Stimulated activated CD8-positive, alpha-beta memory T cell treated with anti-CD3 and anti-CD28 coated beads, Interleukin-12 subunit alpha, Interleukin-12 subunit beta, amount 100 ng/mL, for 4 hours (primary cell): ENCODE measurements at regions not wholly inside any gene's neighbourhood (a gene's known extent, or its start where the extent isn't known, plus 50 kb on each side); places are given as distances from the start of the nearest gene placed in this dataset.
A peak's percentile ranks its signal among the peaks of the same experiment; 100 is the strongest.

Experiments used
- DNase-seq: peaks from one replicate; pipeline ENCODE4 v3.0.0-alpha.2; 2020; ENCODE audit warnings: low read depth

DNA sequence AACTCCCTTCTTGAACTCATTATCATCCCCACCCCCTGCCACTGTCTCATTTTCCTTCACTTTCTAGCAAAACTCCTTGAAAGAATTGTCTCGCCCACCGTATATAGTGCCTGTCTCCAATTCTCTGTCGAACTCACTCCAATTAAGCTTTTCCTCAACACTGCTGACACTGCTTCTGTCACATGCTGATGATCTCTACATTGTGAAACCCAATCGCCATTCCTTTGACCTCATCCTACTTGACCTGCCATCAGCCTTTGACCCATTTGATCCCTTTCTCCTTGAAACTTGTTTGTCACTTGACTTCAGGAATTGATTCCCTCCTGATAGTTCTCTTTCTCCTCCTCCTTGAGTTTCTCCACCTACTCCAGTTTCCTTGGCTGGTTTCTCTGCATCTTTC is 54.8 kb downstream of the CCDC71L start:
- DNase-seq = no peak

DNA sequence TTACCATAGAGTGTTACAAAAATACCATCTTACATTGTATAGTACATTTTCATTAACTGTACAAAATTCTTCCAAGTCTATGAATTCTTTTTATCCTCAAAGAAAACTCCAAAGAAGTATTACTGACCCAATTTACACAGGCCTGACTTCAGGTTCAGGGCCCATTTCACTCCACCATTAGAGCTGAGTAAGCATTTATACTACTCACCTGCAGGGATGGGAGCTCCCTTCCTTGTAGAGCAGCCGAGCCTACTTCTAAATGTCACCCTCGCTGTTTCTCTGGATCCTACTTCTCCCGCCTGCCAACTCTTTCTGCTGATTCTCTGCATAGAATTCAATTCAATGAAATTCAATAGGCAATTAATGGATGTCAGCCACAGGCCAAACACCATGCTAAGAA is 56.0 kb downstream of the CCDC71L start:
- no peak for DNase-seq

DNA sequence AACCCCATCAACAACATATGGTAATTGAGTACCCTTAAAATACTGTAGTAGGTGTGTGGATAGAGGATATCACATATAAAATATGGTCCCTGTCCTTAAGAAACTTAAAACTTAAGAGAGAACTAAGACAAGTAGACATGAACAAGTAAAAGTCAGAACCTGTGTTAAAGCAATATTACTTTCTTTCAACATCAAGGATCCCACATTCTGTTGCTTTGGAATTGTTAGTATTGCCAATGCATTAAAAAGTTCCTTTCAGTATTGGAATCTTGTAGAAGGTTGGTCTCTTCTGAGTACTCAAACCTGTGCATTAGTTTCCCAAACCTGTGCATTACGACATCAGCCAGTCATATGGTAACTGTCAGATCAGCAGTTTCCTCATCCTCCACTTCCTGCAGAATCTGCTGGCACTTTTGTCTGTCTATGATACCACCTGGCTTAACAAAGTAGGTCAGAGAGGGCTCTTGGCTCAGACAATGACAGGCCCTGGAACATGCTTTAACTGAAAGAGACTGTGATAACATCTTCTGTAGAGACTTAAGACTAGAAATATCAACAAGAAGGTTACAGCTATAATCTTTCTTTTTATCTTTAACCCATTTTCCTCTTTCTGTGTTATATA is 56.5 kb downstream of the CCDC71L start:
- DNase-seq = no peak

DNA sequence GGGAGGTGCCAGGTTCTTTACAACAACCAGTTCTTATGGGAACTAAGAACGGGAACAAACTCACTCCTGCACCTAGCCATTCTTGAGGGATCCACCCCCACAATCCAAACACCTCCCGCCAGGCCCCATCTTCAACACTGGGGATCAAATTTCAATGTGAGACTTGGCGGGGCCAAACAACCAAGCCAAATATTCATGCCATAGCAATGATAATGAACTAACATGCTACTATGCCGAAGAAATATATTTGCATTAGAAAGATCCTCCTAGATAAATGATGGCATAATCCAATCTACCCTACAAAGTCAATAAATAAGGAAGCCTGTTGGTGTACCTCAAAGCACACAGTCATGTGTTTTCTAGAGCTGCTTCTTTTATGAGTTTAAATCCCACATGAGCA is 57.6 kb downstream of the CCDC71L start:
- no peak for DNase-seq

GRCh38 chr7:106602062-106602461 is 58.9 kb downstream of the CCDC71L start:
- no peak for DNase-seq

DNA sequence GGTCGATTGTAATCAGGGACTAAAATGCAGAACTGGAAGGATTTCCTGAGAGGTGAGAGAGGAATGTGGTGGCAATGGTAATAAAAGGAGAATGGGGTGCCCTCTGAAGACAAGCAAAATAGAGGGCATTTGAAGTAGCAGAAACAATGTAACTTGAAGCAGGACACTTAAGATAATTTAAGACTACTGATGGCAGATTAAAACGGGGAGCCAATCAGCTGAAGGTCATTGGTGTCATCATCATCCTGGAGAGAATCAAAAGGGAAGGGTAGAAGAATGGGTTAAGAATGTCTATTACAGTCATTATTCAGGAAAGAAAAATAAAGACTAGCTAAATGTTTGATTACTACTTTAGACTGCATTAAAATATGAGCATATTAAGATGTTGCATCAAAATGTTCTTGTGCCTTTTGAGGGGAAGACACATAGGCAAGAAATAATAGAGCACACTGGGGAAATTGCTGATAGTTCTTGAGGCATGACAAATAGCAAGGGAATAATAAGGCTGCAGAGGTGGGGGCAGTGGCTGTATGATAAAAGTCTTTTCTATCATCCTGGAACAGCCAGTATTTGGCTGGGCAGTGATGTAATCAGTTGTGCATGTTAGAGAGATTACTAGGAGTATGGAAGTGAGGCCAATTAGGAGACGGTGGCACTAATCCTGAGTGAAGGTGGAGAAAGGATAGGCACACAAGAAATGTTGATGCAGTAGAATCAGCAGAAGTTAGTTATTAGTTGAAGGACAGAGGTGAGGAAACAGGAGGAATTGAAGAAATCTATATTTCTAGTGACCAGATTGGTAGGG is 60.2 kb downstream of the CCDC71L start:
- no peak for DNase-seq

GRCh38 chr7:106599343-106599698 is 61.6 kb downstream of the CCDC71L start:
- DNase-seq = no peak

- DNase-seq = peak; percentile 31
Observed at GRCh38 chr7:106598663-106599342, 62.2 kb downstream of the CCDC71L start.

DNA sequence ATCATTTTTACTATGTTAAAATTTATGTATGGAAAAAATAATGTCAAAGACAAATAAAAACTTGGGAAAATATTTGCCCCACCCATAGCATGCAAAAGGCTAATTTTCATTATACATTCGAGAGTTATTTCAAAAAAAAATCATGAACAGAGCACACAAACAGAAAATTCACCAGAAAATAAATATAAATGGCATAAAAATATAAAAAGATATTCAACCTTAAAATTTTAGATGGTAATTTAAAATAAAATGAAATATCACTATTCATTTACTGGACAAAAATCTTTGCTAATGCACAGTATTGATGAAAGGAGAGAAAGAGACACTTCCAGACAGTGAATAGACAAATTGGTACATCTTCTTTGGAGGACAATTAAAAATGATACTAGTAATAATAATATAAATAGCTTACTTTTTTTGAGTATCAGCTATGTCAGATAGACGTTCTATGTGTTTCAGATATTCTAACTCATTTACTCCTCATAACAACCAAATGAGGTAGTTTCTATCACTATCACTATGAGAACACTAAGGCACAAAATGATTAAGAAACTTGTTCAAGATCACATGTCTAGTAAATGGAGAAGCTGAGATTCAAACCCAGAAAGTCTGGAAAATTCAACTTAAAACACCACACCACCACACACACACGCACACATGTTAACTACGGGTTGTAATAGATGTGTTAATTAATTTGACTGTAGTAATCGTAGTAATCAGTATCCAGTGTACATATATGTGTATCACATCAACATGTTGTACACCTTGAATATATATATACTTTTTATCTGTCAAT is 63.0 kb downstream of the CCDC71L start:
- no peak for DNase-seq

DNA sequence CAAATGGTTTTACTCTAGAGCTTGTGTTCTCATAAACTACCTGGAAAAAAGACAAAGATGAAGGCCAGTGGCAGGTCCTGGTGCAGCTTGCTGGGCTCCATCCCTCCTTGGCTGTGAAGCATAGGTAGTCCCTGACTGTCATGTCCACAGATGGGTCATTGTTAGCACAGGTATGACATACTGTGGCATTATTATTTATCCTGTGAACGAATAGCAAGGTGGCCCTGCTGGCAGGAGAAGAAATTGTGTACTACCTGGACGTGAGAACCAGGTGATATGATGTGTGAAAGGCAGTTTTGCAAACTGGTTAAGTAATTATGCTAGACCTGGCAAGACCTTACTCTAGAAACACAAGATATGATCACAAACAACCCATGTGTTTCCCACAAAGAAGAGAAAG is 63.9 kb downstream of the CCDC71L start:
- no peak for DNase-seq

DNA sequence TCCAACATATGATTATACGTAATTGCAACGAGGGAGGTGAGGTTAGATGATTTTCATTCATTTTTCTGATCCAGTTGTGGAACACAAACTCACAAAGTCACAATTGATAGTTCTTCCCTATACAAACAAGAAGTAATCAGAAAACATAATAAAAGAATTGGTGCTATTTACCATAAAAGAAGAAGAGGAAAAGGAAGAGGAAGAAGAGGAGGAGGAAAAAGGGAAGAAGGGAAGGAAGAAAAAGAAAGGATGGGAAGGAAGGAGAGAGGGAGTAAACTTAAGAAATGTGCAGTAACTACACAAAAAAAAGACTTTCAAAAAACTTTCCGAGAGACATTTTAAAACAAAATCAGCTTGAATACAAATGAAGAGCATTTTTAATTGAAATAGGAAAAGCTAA is 65.0 kb downstream of the CCDC71L start:
- no peak for DNase-seq

- DNase-seq = no peak
Observed at GRCh38 chr7:106593028-106593417, 67.9 kb downstream of the CCDC71L start.

- DNase-seq = no peak
Observed at GRCh38 chr7:106592282-106593027, 68.5 kb downstream of the CCDC71L start.

DNA sequence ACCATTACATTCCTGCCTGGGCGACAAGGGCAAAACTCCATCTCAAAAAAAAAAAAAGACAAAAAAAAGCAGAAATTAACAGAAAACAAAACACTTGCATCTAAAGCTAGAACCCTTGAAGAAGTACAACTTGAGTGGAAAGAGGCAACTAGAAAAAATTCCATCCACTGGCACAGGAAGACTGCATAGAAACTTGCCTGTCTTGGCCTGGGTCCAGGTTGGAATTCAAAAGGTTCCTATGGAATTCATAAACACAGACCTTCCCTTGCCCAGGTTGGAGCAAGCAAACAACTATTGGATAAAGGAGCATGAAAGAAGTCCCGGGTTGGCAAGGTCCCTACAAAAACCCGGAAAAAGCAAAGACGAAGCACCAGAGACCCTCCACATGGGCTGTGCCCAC is 69.8 kb downstream of the CCDC71L start:
- DNase-seq = no peak

- no peak for DNase-seq
Observed at GRCh38 chr7:106590209-106590816, 70.6 kb downstream of the CCDC71L start.

DNA sequence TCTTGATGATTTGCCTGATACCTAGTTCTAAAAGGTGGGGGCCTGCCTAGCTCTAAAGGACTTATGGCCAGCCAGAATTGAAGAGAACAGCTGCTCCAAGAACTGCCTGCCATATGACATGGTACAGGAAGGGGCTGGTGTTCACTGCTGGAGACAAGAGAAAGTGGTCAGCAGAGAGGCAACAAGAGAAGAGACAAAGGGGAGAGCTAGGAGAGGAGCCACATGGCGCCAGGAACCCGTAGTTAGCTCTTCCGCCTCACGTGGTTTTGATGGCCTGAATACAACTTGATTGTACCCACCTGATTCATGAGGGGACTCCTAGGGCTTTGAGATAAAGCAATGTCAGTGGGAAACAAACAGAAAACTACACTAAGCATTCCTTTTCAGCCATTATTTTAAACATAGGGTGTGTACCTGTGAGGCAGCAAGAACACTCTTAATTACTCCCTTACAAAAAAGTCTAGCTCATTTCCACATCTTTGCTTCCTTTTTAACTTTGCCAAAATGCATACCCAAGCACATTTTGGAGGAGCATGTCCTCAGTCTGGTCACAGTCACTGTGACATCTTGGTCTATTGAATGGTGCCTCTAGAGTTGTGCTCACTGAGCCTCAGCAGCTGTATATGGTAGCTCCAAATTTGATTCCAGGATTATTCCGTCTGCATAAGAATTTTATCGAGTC is 71.6 kb downstream of the CCDC71L start:
- no peak for DNase-seq

DNA sequence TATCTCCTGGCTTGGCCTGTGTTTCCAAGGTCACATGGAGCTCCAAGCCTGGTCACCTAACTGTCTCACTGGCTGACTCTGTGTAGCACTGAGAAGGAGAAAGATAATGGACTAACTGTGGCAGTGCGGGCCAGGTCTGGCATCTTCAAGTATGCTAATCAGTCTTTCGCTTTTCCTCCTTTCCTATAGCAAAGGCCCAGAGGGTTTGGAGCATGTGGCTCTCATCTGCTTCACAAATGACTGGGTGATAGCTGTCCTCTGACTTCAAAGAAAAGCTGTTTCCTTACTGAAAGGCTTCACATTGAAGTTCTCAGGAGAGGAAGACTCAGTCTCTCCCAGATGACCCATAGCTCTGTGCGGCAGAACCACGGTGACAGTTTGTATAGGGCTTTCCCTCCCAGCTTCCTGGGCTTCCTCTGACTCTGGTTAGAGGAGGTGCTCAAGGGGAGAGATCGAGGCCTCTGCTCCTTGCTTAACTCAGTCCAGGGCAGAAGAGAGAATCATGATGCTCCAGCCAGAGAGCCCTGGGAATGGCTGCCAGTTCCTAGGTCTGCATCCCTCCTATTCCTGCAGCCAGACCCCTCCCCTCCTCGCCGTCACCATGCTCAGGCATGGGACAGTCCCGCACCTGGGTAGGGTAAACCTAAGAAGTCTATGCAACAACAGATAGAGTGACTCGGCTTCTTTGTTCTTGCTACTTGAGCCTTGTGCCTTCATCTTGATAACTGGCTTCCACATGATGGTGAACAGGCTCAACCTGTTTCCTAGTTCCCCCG is 72.3 kb downstream of the CCDC71L start:
- no peak for DNase-seq

DNA sequence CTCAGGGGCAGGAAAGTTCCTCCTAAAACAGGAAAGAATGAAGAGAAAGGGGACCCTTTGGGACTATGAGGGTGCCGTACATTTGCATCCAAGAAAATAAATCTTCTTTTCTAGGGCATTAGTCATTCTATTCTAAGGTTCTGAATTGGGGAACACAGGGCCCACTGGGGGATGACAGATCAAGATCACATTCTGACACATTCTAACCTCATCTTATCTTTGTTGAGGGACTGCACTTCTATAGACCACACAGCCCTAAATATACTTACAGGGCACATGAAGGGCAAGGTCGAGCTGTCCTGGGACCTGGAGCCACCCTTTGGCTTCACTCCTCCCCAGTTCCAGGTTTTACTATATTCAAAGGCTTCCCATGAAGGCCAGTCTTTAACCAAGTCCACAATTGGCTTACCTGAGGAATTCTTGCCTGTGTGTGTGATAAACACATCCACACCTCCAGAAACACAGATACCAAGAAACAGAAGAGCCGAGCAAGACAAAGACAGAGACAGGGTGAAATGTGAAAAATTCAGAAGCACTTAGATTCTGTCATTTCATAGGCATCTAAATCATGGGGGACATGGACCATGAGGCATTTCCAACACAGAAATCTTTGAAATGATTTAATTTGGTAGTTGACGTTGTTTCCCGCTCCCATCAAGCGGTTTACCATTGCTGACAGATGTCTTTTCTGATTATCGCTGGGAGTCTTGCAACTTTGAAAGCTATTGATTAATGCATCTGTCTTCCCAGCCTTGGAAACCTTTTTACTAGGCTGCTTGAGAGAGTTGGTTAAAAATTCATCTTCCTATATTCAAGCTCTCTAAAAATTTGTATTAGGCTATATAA is 75.8 kb downstream of the CCDC71L start:
- DNase-seq = no peak
